ENCODE measurements at regions not wholly inside any gene's neighbourhood (a gene's known extent, or its start where the extent isn't known, plus 50 kb on each side); places are given as distances from the start of the nearest gene placed in this dataset.

- TF ChIP-seq CTCF (IDR thresholded peaks at IDR 0.05; ENCODE audit: extremely low read depth in 1 of 2, insufficient read depth in 1 of 2, low read depth in 1 of 2, low read length in 2 of 2) (no peak), POLR2AphosphoS5 (IDR thresholded peaks at IDR 0.05; ENCODE audit: insufficient read depth, low read depth, low read length) (no peak), POLR2A (IDR thresholded peaks at IDR 0.05; ENCODE audit: low read depth, low read length) (no peak), FOS (IDR thresholded peaks at IDR 0.05; ENCODE audit: borderline replicate concordance, insufficient read depth, low read length) (no peak), EZH2 (IDR thresholded peaks at IDR 0.05; ENCODE audit: borderline replicate concordance, low read depth, low read length, severe bottlenecking) (no peak), MAX (IDR thresholded peaks at IDR 0.05; ENCODE audit: insufficient read depth, insufficient read length) (no peak), JUN (IDR thresholded peaks at IDR 0.05; ENCODE audit: borderline replicate concordance, insufficient read depth, insufficient read length, low read depth) (no peak), GATA2 (IDR thresholded peaks at IDR 0.05; ENCODE audit: insufficient read depth, insufficient read length, low read depth, low read length) (no peak)
Observed at GRCh38 chr2:149651229-149651628, 63.7 kb upstream of the MMADHC start.
